ENCODE measurements at regions not wholly inside any gene's neighbourhood (a gene's known extent, or its start where the extent isn't known, plus 50 kb on each side); places are given as distances from the start of the nearest gene placed in this dataset.
"Not testable (repeated sequence)": the region's sequence is repeated elsewhere in the genome, so short reads cannot be mapped to it uniquely, and the experiment has no call there.

- DNase-seq (ENCODE audit: extremely low read depth, low read depth): no peak
- TF ChIP-seq CTCF (IDR thresholded peaks at IDR 0.05; ENCODE audit: low read depth, low read length): no peak
Observed at GRCh38 chr19:20414120-20414519, 151.5 kb downstream of the ZNF737 start.

- DNase-seq (ENCODE audit: extremely low read depth, low read depth): no peak
Observed at GRCh38 chr19:20413705-20414104, 151.9 kb downstream of the ZNF737 start.

GRCh38 chr19:20412846-20413245, 152.7 kb downstream of the ZNF737 start:
- TF ChIP-seq CTCF (IDR thresholded peaks at IDR 0.05; ENCODE audit: low read depth, low read length): no peak

More at GRCh38 chr19:20413705-20414104, 151.9 kb downstream of the ZNF737 start:
- no peak for TF ChIP-seq CTCF (IDR thresholded peaks at IDR 0.05; ENCODE audit: low read depth, low read length)

GRCh38 chr19:20397292-20397691, 168.3 kb downstream of the ZNF737 start:
- no peak for DNase-seq (ENCODE audit: extremely low read depth, low read depth)

More at GRCh38 chr19:20412846-20413245, 152.7 kb downstream of the ZNF737 start:
- DNase-seq (ENCODE audit: extremely low read depth, low read depth): no peak

GRCh38 chr19:20388706-20389225, 176.8 kb downstream of the ZNF737 start:
- no peak for TF ChIP-seq CTCF (IDR thresholded peaks at IDR 0.05; ENCODE audit: low read depth, low read length)
- DNase-seq (ENCODE audit: extremely low read depth, low read depth): no peak

More at GRCh38 chr19:20397292-20397691, 168.3 kb downstream of the ZNF737 start:
- no peak for TF ChIP-seq CTCF (IDR thresholded peaks at IDR 0.05; ENCODE audit: low read depth, low read length)

GRCh38 chr19:20385061-20385460, 180.5 kb downstream of the ZNF737 start:
- DNase-seq (ENCODE audit: extremely low read depth, low read depth): no peak
- no peak for TF ChIP-seq CTCF (IDR thresholded peaks at IDR 0.05; ENCODE audit: low read depth, low read length)

GRCh38 chr19:20371911-20372310, 193.7 kb downstream of the ZNF737 start:
- TF ChIP-seq CTCF (IDR thresholded peaks at IDR 0.05; ENCODE audit: low read depth, low read length): no peak
- no peak for DNase-seq (ENCODE audit: extremely low read depth, low read depth)

GRCh38 chr19:20371304-20371703, 194.3 kb downstream of the ZNF737 start:
- DNase-seq (ENCODE audit: extremely low read depth, low read depth): not testable (repeated sequence)

All from AG09319 (cell line).